IMR-90 (cell line): ENCODE measurements at regions not wholly inside any gene's neighbourhood (a gene's known extent, or its start where the extent isn't known, plus 50 kb on each side); places are given as distances from the start of the nearest gene placed in this dataset.

Experiments used
- ATAC-seq: fragments of 200-7000 bp; cut with Tn5 transposase; 2 replicates; pipeline ENCODE4 v1.9.1; 2020; ENCODE audit warnings: low read depth, mild to moderate bottlenecking, moderate library complexity
- BruUV-seq: library from RNA; stranded (reverse); fragments of 400-500 nt; replicated peaks from 2 replicates; lab custom pipeline; 2021; lab: Mats Ljungman, UMichigan
- CTCF ChIA-PET: fragments of 300-600 bp; formaldehyde crosslinking; extraction: SDS; loops from one replicate; lab custom pipeline; 2021; ENCODE audit warnings: antibody characterized with exemption; lab: Yijun Ruan, JAX
- POLR2A ChIA-PET: fragments of 300-600 bp; sonication (Branson Sonifier 250); formaldehyde crosslinking; loops from one replicate; lab custom pipeline; 2022; ENCODE audit warnings: antibody characterized with exemption; ENCODE audit not compliant: unreplicated experiment; lab: Charles Lee
- DNase-seq: peaks from one replicate; pipeline ENCODE4 v3.0.0; 2013
- H2AFZ ChIP-seq: replicated peaks from 2 replicates; pipeline ENCODE3; 2013; ENCODE audit warnings: low read length, mild to moderate bottlenecking; ENCODE audit not compliant: poor library complexity
- H2AK5ac ChIP-seq: 2 replicates; pipeline ENCODE4 v1.6.1; 2013; ENCODE audit warnings: low read depth, low read length, inconsistent platforms
- H2AK9ac ChIP-seq: replicated peaks from 2 replicates; pipeline ENCODE3; 2013; ENCODE audit warnings: mild to moderate bottlenecking, low read depth, low read length, moderate library complexity; ENCODE audit not compliant: poor library complexity
- H2BK120ac ChIP-seq: 2 replicates; pipeline ENCODE4 v1.6.1; 2013; ENCODE audit warnings: low read depth, low read length, inconsistent platforms
- H2BK15ac ChIP-seq: 3 replicates; pipeline ENCODE4 v1.6.1; 2013; ENCODE audit warnings: low read depth, low read length, inconsistent platforms
- H2BK20ac ChIP-seq: 2 replicates; pipeline ENCODE4 v1.6.1; 2013; ENCODE audit warnings: low read depth, mild to moderate bottlenecking, inconsistent platforms, low read length, moderate library complexity
- H2BK5ac ChIP-seq: 2 replicates; pipeline ENCODE4 v1.6.1; 2013; ENCODE audit warnings: mild to moderate bottlenecking, low read depth, low read length, inconsistent platforms; ENCODE audit not compliant: poor library complexity, severe bottlenecking
- H3K14ac ChIP-seq: replicated peaks from 2 replicates; pipeline ENCODE4 v1.6.1; 2013; ENCODE audit warnings: low read depth, low read length, inconsistent platforms
- H3K18ac ChIP-seq: 2 replicates; pipeline ENCODE4 v1.6.1; 2013; ENCODE audit warnings: low read depth, low read length, control low read depth
- H3K23ac ChIP-seq: 2 replicates; pipeline ENCODE4 v1.6.1; 2013; ENCODE audit warnings: low read depth, low read length, inconsistent platforms
- H3K27ac ChIP-seq: 2 replicates; pipeline ENCODE4 v1.5.1; 2013; ENCODE audit warnings: mild to moderate bottlenecking, control low read depth, low read length; ENCODE audit not compliant: insufficient read depth
- H3K27me3 ChIP-seq: 2 replicates; pipeline ENCODE4 v1.6.1; 2013; ENCODE audit warnings: low read length; ENCODE audit not compliant: control insufficient read depth, insufficient read depth
- H3K36me3 ChIP-seq: 2 replicates; pipeline ENCODE4 v1.6.1; 2013; ENCODE audit warnings: low read length, mixed read lengths; ENCODE audit not compliant: control insufficient read depth, insufficient read depth
- H3K4ac ChIP-seq: 2 replicates; pipeline ENCODE4 v1.6.1; 2013; ENCODE audit warnings: low read depth, low read length, inconsistent platforms
- H3K4me1 ChIP-seq: 2 replicates; pipeline ENCODE4 v1.6.1; 2013; ENCODE audit warnings: low read length, mixed read lengths; ENCODE audit not compliant: control insufficient read depth, insufficient read depth
- H3K4me2 ChIP-seq: 2 replicates; pipeline ENCODE4 v1.6.1; 2013; ENCODE audit warnings: low read depth, mild to moderate bottlenecking, control low read depth, low read length, moderate library complexity
- H3K4me3 ChIP-seq: 2 replicates; pipeline ENCODE4 v1.5.1; 2013; ENCODE audit warnings: low read depth, mild to moderate bottlenecking, control low read depth, low read length, moderate library complexity; ENCODE audit not compliant: insufficient read depth
- H3K56ac ChIP-seq: 2 replicates; pipeline ENCODE4 v1.6.1; 2013; ENCODE audit warnings: low read length, inconsistent platforms; ENCODE audit not compliant: insufficient read depth; ENCODE audit errors: extremely low read depth
- H3K79me1 ChIP-seq, 2 experiments: 2 replicates each; pipeline ENCODE4 v1.6.1; 2013; ENCODE audit warnings: low read length in 2 of 2, inconsistent platforms in 1 of 2, low read depth in 1 of 2
- H3K9ac ChIP-seq: 2 replicates; pipeline ENCODE4 v1.6.1; 2013; ENCODE audit warnings: low read depth, low read length, control low read depth
- H3K9me1 ChIP-seq: 2 replicates; pipeline ENCODE4 v1.6.1; 2013; ENCODE audit warnings: low read length, inconsistent platforms; ENCODE audit not compliant: insufficient read depth
- H3K9me3 ChIP-seq: 2 replicates; pipeline ENCODE4 v1.6.1; 2013; ENCODE audit warnings: low read length; ENCODE audit not compliant: control insufficient read depth, insufficient read depth
- H4K20me1 ChIP-seq: 2 replicates; pipeline ENCODE4 v1.6.1; 2013; ENCODE audit warnings: low read length, inconsistent platforms; ENCODE audit not compliant: insufficient read depth
- H4K5ac ChIP-seq: 2 replicates; pipeline ENCODE4 v1.6.1; 2013; ENCODE audit warnings: mild to moderate bottlenecking, low read depth, low read length, control low read depth
- H4K8ac ChIP-seq, 2 experiments: 2 replicates each; pipeline ENCODE4 v1.6.1; 2013; ENCODE audit warnings: low read depth in 2 of 2, low read length in 2 of 2, control low read depth in 1 of 2, inconsistent platforms in 1 of 2
- H4K91ac ChIP-seq: 2 replicates; pipeline ENCODE4 v1.6.1; 2013; ENCODE audit warnings: low read depth, low read length, inconsistent platforms; ENCODE audit not compliant: insufficient read depth
- BHLHE40 ChIP-seq: fragments of 150-350 bp; IDR thresholded peaks from 2 replicates; pipeline ENCODE4 v1.6.1; 2016; ENCODE audit warnings: mild to moderate bottlenecking, low read depth, low read length
- CEBPB ChIP-seq: IDR thresholded peaks from 2 replicates; pipeline ENCODE4 v1.6.1; 2012; ENCODE audit warnings: low read depth, low read length, improper control_type of control experiment
- CHD1 ChIP-seq: IDR thresholded peaks from 2 replicates; pipeline ENCODE4 v1.6.1; 2012; ENCODE audit warnings: low read depth, low read length, improper control_type of control experiment
- CTCF ChIP-seq: conservative IDR thresholded peaks from 2 replicates; pipeline ENCODE4 v1.5.1; 2012; ENCODE audit warnings: mild to moderate bottlenecking, low read depth, low read length, improper control_type of control experiment
- ELK1 ChIP-seq: fragments of 150-350 bp; IDR thresholded peaks from 2 replicates; pipeline ENCODE4 v1.6.1; 2016; ENCODE audit warnings: low read depth, mild to moderate bottlenecking, low read length, moderate library complexity, borderline replicate concordance
- FOS ChIP-seq: fragments of 150-350 bp; IDR thresholded peaks from 2 replicates; pipeline ENCODE4 v1.6.1; 2016; ENCODE audit warnings: low read depth, low read length
- MAFK ChIP-seq: IDR thresholded peaks from 2 replicates; pipeline ENCODE4 v1.6.1; 2012; ENCODE audit warnings: low read depth, low read length, improper control_type of control experiment
- MAZ ChIP-seq: IDR thresholded peaks from 2 replicates; pipeline ENCODE4 v1.6.1; 2012; ENCODE audit warnings: low read depth, mild to moderate bottlenecking, low read length, improper control_type of control experiment, moderate library complexity, borderline replicate concordance
- MXI1 ChIP-seq: IDR thresholded peaks from 2 replicates; pipeline ENCODE4 v1.6.1; 2012; ENCODE audit warnings: low read depth, mild to moderate bottlenecking, low read length, moderate library complexity, borderline replicate concordance
- NFE2L2 ChIP-seq: fragments of 150-350 bp; IDR thresholded peaks from 2 replicates; pipeline ENCODE4 v1.6.1; 2016; ENCODE audit warnings: low read depth, mild to moderate bottlenecking, low read length
- POLR2A ChIP-seq: IDR thresholded peaks from 2 replicates; pipeline ENCODE4 v1.6.1; 2012; ENCODE audit warnings: mild to moderate bottlenecking, low read depth, low read length
- RAD21 ChIP-seq: IDR thresholded peaks from 2 replicates; pipeline ENCODE4 v1.6.1; 2012; ENCODE audit warnings: low read length, improper control_type of control experiment
- RCOR1 ChIP-seq: IDR thresholded peaks from 2 replicates; pipeline ENCODE4 v1.6.1; 2012; ENCODE audit warnings: mild to moderate bottlenecking, low read length, improper control_type of control experiment; ENCODE audit not compliant: insufficient replicate concordance
- RFX5 ChIP-seq: IDR thresholded peaks from 2 replicates; pipeline ENCODE4 v1.8.0; 2012; ENCODE audit warnings: low read depth, mild to moderate bottlenecking, low read length, moderate library complexity
- SMC3 ChIP-seq: fragments of 150-350 bp; IDR thresholded peaks from 2 replicates; pipeline ENCODE4 v1.6.1; 2016; ENCODE audit warnings: low read depth, mild to moderate bottlenecking, antibody characterized with exemption, low read length, moderate library complexity
- USF2 ChIP-seq: fragments of 150-350 bp; IDR thresholded peaks from 2 replicates; pipeline ENCODE4 v1.6.1; 2017; ENCODE audit warnings: mild to moderate bottlenecking, antibody characterized with exemption, low read length, low read depth
- WGBS, 2 experiments: methylation state at CpG; one replicate each; pipeline versions ENCODE4 v1.1.5 to v1.1.7; 2013; ENCODE audit warnings: missing lambda C conversion rate in 2 of 2; ENCODE audit not compliant: insufficient read length in 1 of 2; ENCODE audit errors: extremely low coverage in 2 of 2; 5-methylcytosine and 5-hydroxymethylcytosine counted together
- dilution Hi-C: fragments of 300-500 bp; cut with HindIII; formaldehyde crosslinking; loops from one replicate; pipeline ENCODE4 v1.14.3; 2018; ENCODE audit warnings: low sequenced_read_pairs; ENCODE audit not compliant: unreplicated experiment
- in situ Hi-C: fragments of 300-500 bp; cut with MboI; formaldehyde crosslinking; loops from 3 replicates; pipeline ENCODE4 v1.14.3; 2019; ENCODE audit warnings: low sequenced_read_pairs, inconsistent platforms, mixed read lengths
- intact Hi-C: fragments of 100-400 bp; cut with micrococcal nuclease; formaldehyde crosslinking; loops from 2 replicates; pipeline ENCODE4 v1.10.0; 2022

- no TSS peak for BruUV-seq
- Histone ChIP-seq H2AFZ (no peak overlapping the region), H3K4me2 (no peak overlapping the region), H3K36me3 (no peaks in the 10 kb centered on the region), H3K9me1 (0 out of 2 replicates have a peak, but pooled peaks cover 2% of the 10 kb centered on the region), H3K79me1 (no peaks in the 10 kb centered on the region), H4K5ac (no peak overlapping the region), H3K4ac (no peak overlapping the region), H3K9me3 (no peaks in the 10 kb centered on the region), H2AK5ac (no peak overlapping the region), H2BK5ac (no peak overlapping the region), H3K27ac (no peak overlapping the region), H3K14ac (no peak overlapping the region), H2AK9ac (no peak overlapping the region), H4K20me1 (no peaks in the 10 kb centered on the region), H3K18ac (no peak overlapping the region), H3K9ac (no peak overlapping the region), H3K27me3 (no peaks in the 10 kb centered on the region), H3K4me1 (no peaks in the 10 kb centered on the region), H2BK120ac (no peak overlapping the region), H4K8ac (no peak overlapping the region), H3K23ac (no peak overlapping the region), H2BK20ac (no peak overlapping the region), H3K56ac (no peak overlapping the region), H4K91ac (no peak overlapping the region), H3K4me3 (no peak overlapping the region), H2BK15ac (no peak overlapping the region)
- WGBS, 2 experiments: no CpG with 5 or more reads among the region's 3 CpGs
- TF ChIP-seq RFX5 (no peak), CEBPB (no peak), USF2 (no peak), POLR2A (no peak), FOS (no peak), RAD21 (no peak), ELK1 (no peak), SMC3 (no peak), MXI1 (no peak), MAZ (no peak), NFE2L2 (no peak), BHLHE40 (no peak), CTCF (no peak), MAFK (no peak), RCOR1 (no peak), CHD1 (no peak)
- no peak for ATAC-seq
- POLR2A ChIA-PET: interaction anchor here (0.5 kb wide), 1 partner anchor 49 kb away, joined by 3 read pairs; no protein-coding TSS in a partner anchor
- CTCF ChIA-PET: no interaction called here
- intact Hi-C loops (no loop called here), dilution Hi-C loops (no loop called here), in situ Hi-C loops (no loop called here)
- DNase-seq: no peak
Measured at GRCh38 chr3:104731074-104731473, 635.6 kb upstream of the ALCAM start.
